Gastrocnemius medialis (tissue), 4 donors: ENCODE measurements at regions not wholly inside any gene's neighbourhood (a gene's known extent, or its start where the extent isn't known, plus 50 kb on each side); places are given as distances from the start of the nearest gene placed in this dataset.

Source experiments
- POLR2A ChIP-seq, 2 donors: fragments of 450-650 bp; IDR thresholded peaks; one replicate each; pipeline ENCODE4 v1.6.1; 2017; ENCODE audit warnings: antibody characterized with exemption in 2 of 2, mild to moderate bottlenecking in 2 of 2, moderate library complexity in 2 of 2
- TF ChIP-seq, protein P1 (sequence below), 5 experiments: fragments of 450-650 bp in 3 of 5; fragments of 200-600 bp in 2 of 5; sonication (generic) in 2 of 5; IDR thresholded peaks in 4 of 5; conservative IDR thresholded peaks in 1 of 5; 1 replicate in 4 of 5; 2 replicates in 1 of 5; pipeline ENCODE4 v1.5.1; 2016 to 2019; ENCODE audit warnings: antibody characterized with exemption in 5 of 5, mild to moderate bottlenecking in 3 of 5, moderate library complexity in 3 of 5

DNA sequence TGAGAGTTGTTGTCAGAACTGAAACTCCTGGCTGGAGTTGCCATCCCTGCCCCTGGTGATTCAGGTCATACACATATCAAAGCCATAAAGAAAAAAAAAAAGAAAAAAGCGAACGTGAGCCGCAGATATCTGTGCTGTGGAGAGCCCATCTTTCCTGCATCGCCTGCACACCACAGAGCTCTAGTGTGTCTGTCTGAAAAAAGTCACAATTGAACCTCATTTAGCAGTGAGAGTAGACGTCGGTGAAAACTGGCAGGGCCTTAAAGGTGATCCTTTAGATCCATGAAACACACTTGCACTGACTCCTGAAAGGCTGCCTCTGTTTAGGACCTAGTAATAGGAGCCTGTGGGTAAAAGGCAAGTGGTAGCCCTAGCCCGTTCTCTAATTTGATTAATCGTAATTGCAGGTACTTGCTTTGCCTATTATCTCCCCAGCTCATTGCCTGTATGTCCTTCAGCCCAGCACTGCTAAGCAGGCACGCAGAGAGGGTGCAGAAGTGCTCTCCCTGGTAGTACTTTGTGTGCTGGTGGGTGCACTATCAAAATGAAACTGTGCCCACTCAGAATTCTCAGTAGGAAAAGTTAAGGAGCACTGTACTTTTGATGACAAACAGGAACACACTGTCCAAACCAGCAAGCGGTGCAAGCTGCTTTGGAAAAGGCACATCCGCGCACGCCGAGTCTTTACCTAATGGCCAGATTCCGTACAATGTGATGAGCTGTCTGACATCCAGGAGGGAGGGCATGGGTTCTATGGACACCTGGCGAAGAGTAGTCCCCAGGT is 103.5 kb upstream of the ASB18 start:
- TF ChIP-seq, protein P1, sequence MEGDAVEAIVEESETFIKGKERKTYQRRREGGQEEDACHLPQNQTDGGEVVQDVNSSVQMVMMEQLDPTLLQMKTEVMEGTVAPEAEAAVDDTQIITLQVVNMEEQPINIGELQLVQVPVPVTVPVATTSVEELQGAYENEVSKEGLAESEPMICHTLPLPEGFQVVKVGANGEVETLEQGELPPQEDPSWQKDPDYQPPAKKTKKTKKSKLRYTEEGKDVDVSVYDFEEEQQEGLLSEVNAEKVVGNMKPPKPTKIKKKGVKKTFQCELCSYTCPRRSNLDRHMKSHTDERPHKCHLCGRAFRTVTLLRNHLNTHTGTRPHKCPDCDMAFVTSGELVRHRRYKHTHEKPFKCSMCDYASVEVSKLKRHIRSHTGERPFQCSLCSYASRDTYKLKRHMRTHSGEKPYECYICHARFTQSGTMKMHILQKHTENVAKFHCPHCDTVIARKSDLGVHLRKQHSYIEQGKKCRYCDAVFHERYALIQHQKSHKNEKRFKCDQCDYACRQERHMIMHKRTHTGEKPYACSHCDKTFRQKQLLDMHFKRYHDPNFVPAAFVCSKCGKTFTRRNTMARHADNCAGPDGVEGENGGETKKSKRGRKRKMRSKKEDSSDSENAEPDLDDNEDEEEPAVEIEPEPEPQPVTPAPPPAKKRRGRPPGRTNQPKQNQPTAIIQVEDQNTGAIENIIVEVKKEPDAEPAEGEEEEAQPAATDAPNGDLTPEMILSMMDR (IDR thresholded peaks at IDR 0.05 in 4 of 5, conservative IDR thresholded peaks at IDR 0.05 in 1 of 5): no peak
- TF ChIP-seq POLR2A (IDR thresholded peaks at IDR 0.05): no peak
